Lower leg skin (tissue), 3 donors: ENCODE measurements at regions not wholly inside any gene's neighbourhood (a gene's known extent, or its start where the extent isn't known, plus 50 kb on each side); places are given as distances from the start of the nearest gene placed in this dataset.

Experiments
- CTCF ChIP-seq, 3 donors: fragments of 450-650 bp; IDR thresholded peaks; one replicate each; pipeline ENCODE4 v1.5.1; 2016; ENCODE audit warnings: antibody characterized with exemption in 3 of 3, mild to moderate bottlenecking in 3 of 3, moderate library complexity in 2 of 3
- POLR2A ChIP-seq, 2 donors: fragments of 450-650 bp; IDR thresholded peaks; one replicate each; pipeline ENCODE4 v1.6.1; 2016 to 2017; ENCODE audit warnings: antibody characterized with exemption in 2 of 2, mild to moderate bottlenecking in 1 of 2, moderate library complexity in 1 of 2

GRCh38 chr16:49108611-49109010 lies 173.0 kb downstream of the CBLN1 start:
- TF ChIP-seq CTCF (IDR thresholded peaks at IDR 0.05) = no peak
- no peak for TF ChIP-seq POLR2A (IDR thresholded peaks at IDR 0.05)
